OCI-LY3 (cell line): ENCODE measurements at regions not wholly inside any gene's neighbourhood (a gene's known extent, or its start where the extent isn't known, plus 50 kb on each side); places are given as distances from the start of the nearest gene placed in this dataset.

ENCODE experiments used
- CTCF ChIP-seq: fragments of 200-600, 300-600 bp; sonication (generic); IDR thresholded peaks from 2 replicates; pipeline ENCODE4 v1.5.1; 2014; ENCODE audit warnings: antibody characterized with exemption, low read length, low read depth
- EZH2phosphoT487 ChIP-seq: fragments of 200-600 bp; shearing (Covaris generic); IDR thresholded peaks from 2 replicates; pipeline ENCODE4 v1.6.1; 2018; ENCODE audit warnings: antibody characterized with exemption, mixed run types, low read depth

GRCh38 chr15:48002767-48003166, 118.0 kb upstream of the SLC24A5 start:
- TF ChIP-seq EZH2phosphoT487 (no peak), CTCF (no peak)
